Right lobe of liver (tissue), 6 donors: ENCODE measurements at regions not wholly inside any gene's neighbourhood (a gene's known extent, or its start where the extent isn't known, plus 50 kb on each side); places are given as distances from the start of the nearest gene placed in this dataset.

ENCODE experiments used
- ATAC-seq, 4 donors: fragments of 200-7000 bp; cut with Tn5 transposase; one replicate each; pipeline ENCODE4 v1.9.1; 2020; ENCODE audit warnings: mild to moderate bottlenecking in 4 of 4, moderate library complexity in 4 of 4
- DNase-seq, 3 donors: peaks; one replicate each; pipeline ENCODE4 v3.0.0-alpha.2; 2020
- H3K27ac ChIP-seq, 3 donors: fragments of 200-600 bp; one replicate each; pipeline ENCODE4 v1.8.0; 2022
- H3K27me3 ChIP-seq, 2 donors: fragments of 200-600 bp; one replicate each; pipeline ENCODE4 v1.8.0; 2022
- H3K36me3 ChIP-seq, 4 donors: fragments of 200-600 bp; sonication (generic) in 1 of 4; one replicate each; pipeline versions ENCODE4 v1.5.1 to v1.8.0; 2017 to 2022; ENCODE audit warnings: control low read depth in 1 of 4
- H3K4me1 ChIP-seq, 4 donors: fragments of 200-600 bp; sonication (generic) in 1 of 4; one replicate each; pipeline versions ENCODE4 v1.5.1 to v1.8.0; 2017 to 2022; ENCODE audit warnings: control low read depth in 1 of 4
- H3K4me3 ChIP-seq, 3 donors: fragments of 200-600 bp; one replicate each; pipeline ENCODE4 v1.8.0; 2022
- H3K9me3 ChIP-seq, 4 donors: fragments of 200-600 bp; sonication (generic) in 1 of 4; one replicate each; pipeline versions ENCODE4 v1.5.1 to v1.8.0; 2017 to 2022; ENCODE audit warnings: control low read depth in 1 of 4
- POLR2A ChIP-seq: fragments of 450-650 bp; IDR thresholded peaks from one replicate; pipeline ENCODE4 v1.6.1; 2017; ENCODE audit warnings: antibody characterized with exemption, mild to moderate bottlenecking
- WGBS: methylation state at CpG from one replicate; pipeline ENCODE4 v1.1.6; 2018; ENCODE audit warnings: low coverage, low lambda C conversion rate; ENCODE audit not compliant: insufficient coverage; ENCODE audit errors: missing lambda C conversion rate; 5-methylcytosine and 5-hydroxymethylcytosine counted together
- intact Hi-C, 2 donors: fragments of 100-400 bp; cut with DNase I; formaldehyde crosslinking; loops; one replicate each; pipeline versions ENCODE4 v1.11.2 to v1.14.1; 2022
- TF ChIP-seq, protein P1 (sequence below), 4 donors: fragments of 200-600 bp in 3 of 4; fragments of 450-650 bp in 1 of 4; IDR thresholded peaks; one replicate each; pipeline versions ENCODE4 v1.5.1 to v1.8.0; 2016 to 2022; ENCODE audit warnings: antibody characterized with exemption in 4 of 4, mild to moderate bottlenecking in 2 of 4
- donor health status: DM: no; HTN: yes; CAD: no.
- donor health status: DM: no; HTN: no; CAD: no.
- donor health status: DM: no; HTN: no; CAD: no.
- donor health status: DM: no; HTN: yes; CAD: no.
- donor health status: DM: no; HTN: yes; CAD: no.

DNA sequence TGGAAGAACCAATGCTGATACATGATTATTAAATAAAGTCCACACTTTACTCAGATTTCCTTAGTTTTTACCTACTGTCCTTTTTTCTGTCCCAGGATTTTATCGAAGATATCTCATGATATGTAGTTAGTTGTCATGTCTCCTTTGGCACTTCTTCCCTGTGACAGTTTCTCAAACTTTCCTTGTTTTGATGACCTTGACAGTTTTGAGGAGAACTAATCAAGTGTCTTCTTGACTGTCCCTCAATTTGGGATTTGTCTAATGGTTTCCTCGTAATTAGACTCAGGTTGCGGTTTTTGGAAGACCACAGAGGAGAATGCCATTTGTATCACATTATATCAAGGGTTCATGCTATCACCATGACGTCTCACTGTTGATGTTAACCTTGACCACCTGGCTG is 483.1 kb upstream of the ZNF608 start:
- H3K27ac ChIP-seq: no peak overlapping the region
- no peak for DNase-seq
- intact Hi-C loops: no loop called here
- no peak for TF ChIP-seq POLR2A
- TF ChIP-seq, protein P1, sequence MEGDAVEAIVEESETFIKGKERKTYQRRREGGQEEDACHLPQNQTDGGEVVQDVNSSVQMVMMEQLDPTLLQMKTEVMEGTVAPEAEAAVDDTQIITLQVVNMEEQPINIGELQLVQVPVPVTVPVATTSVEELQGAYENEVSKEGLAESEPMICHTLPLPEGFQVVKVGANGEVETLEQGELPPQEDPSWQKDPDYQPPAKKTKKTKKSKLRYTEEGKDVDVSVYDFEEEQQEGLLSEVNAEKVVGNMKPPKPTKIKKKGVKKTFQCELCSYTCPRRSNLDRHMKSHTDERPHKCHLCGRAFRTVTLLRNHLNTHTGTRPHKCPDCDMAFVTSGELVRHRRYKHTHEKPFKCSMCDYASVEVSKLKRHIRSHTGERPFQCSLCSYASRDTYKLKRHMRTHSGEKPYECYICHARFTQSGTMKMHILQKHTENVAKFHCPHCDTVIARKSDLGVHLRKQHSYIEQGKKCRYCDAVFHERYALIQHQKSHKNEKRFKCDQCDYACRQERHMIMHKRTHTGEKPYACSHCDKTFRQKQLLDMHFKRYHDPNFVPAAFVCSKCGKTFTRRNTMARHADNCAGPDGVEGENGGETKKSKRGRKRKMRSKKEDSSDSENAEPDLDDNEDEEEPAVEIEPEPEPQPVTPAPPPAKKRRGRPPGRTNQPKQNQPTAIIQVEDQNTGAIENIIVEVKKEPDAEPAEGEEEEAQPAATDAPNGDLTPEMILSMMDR (IDR thresholded peaks at IDR 0.05): no peak
- no peaks in the 10 kb centered on the region for H3K36me3 ChIP-seq
- H3K9me3 ChIP-seq: no peaks in the 10 kb centered on the region
- no peaks in the 10 kb centered on the region for H3K27me3 ChIP-seq
- 82% methylated on average over 4 of the region's 4 CpGs for WGBS
- no peak overlapping the region for H3K4me3 ChIP-seq
- no peak for ATAC-seq
- H3K4me1 ChIP-seq: no peaks in the 10 kb centered on the region

DNA sequence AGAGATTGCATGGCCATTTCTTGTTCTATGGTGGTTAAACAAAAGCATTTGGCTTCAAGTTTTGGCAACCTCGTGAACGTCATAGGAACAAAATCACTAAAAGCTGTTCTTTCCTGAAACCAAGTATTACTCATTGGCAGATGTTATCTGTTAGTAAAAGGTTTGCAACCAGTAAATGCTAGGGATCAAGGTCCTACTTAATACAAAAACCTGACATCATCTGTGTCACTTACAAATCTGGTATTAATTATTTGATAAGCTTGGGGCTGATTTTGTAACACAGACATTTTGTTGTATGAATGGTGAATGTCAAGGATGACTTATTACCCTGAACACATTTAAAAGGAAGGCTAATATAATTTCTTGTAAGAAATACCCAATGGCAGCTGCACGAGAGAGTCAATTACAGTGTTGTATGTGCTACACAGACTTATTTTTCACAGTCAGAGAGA is 486.4 kb upstream of the ZNF608 start:
- H3K9me3 ChIP-seq: no peaks in the 10 kb centered on the region
- DNase-seq (no peak), ATAC-seq (peak in 1 of 4 donors; percentile 65)
- no peaks in the 10 kb centered on the region for H3K27me3 ChIP-seq
- 33% methylated on average over 3 of the region's 3 CpGs for WGBS
- H3K36me3 ChIP-seq: no peaks in the 10 kb centered on the region
- no peak overlapping the region for H3K4me3 ChIP-seq
- intact Hi-C loops: no loop called here
- no peak for TF ChIP-seq POLR2A
- TF ChIP-seq, protein P1 (IDR thresholded peaks at IDR 0.05): no peak
- H3K27ac ChIP-seq: no peak overlapping the region
- no peaks in the 10 kb centered on the region for H3K4me1 ChIP-seq

DNA sequence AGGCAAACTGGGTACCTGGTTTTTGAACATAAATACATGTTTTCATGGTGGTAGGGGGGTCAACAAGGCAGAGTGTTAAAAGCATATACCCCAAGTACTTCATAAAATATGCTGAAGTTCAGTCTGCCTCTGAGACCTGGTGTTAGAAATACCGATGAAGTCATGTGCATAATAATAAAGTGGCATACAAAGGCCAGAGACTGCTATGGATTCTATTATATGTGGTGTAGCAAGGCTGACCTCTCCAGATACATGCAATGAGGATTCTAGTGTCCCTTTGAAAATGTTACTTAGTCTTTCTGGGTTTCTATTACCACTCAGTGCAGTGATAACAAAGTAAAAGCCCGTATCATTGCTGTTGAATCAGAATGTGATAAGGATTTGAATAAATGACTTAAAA is 487.5 kb upstream of the ZNF608 start:
- no peak for TF ChIP-seq POLR2A
- TF ChIP-seq, protein P1 (IDR thresholded peaks at IDR 0.05): no peak
- Histone ChIP-seq H3K4me3 (no peak overlapping the region), H3K36me3 (no peaks in the 10 kb centered on the region), H3K4me1 (no peaks in the 10 kb centered on the region), H3K27ac (no peak overlapping the region), H3K27me3 (no peaks in the 10 kb centered on the region), H3K9me3 (no peaks in the 10 kb centered on the region)
- ATAC-seq (no peak), DNase-seq (no peak)
- WGBS: 88% methylated on average over 2 of the region's 2 CpGs
- intact Hi-C loops: no loop called here

DNA sequence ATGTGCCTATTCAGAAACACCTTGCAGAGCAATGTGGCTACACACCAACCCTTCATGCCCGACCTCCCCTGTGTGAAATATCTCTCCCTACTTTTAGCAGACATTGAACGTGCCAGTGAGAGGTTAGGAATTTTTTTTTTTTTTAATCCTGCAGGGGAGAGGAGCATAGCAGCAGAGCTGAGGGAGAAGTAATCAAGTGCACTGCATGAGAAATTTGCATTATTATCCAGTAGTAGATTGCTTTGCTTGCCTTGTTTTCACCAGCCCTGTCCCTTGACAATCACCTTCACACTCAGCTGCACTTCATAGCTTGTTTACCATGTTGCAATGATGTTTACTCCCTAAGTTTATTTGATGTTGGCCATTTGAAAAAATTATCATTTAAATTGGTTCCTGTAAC is 489.6 kb upstream of the ZNF608 start:
- Histone ChIP-seq H3K36me3 (no peaks in the 10 kb centered on the region), H3K27me3 (no peaks in the 10 kb centered on the region), H3K4me1 (no peaks in the 10 kb centered on the region), H3K4me3 (no peak overlapping the region), H3K9me3 (no peaks in the 10 kb centered on the region), H3K27ac (no peak overlapping the region)
- 55% methylated on average over 2 of the region's 2 CpGs for WGBS
- DNase-seq (no peak), ATAC-seq (no peak)
- no peak for TF ChIP-seq POLR2A
- TF ChIP-seq, protein P1 (IDR thresholded peaks at IDR 0.05): no peak
- intact Hi-C loops: no loop called here

DNA sequence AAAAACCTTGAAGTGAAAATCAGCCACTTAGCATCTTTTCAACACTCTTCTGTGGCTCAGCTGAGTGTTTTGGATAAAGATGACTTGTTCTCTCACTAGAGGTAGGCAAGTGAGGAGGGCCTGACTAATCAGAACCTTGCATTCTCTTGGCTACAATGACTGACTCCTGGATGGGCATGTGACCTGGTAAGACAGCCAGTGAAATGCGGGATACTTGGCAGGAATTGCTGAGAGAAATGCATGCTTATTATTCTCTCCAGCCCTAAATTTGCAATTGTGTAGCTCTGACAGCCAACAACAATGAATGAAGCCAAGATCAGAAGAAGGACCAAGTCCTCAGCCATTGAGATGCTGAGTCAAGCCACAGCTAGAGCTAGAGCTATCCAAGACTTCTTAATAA is 490.5 kb upstream of the ZNF608 start:
- Histone ChIP-seq H3K9me3 (no peaks in the 10 kb centered on the region), H3K4me1 (no peaks in the 10 kb centered on the region), H3K27me3 (no peaks in the 10 kb centered on the region), H3K36me3 (no peaks in the 10 kb centered on the region), H3K4me3 (no peak overlapping the region), H3K27ac (no peak overlapping the region)
- intact Hi-C loops: no loop called here
- DNase-seq: no peak
- 64% methylated on average over 1 of the region's 1 CpG for WGBS
- TF ChIP-seq, protein P1 (IDR thresholded peaks at IDR 0.05): no peak
- no peak for TF ChIP-seq POLR2A
- no peak for ATAC-seq
